Type B pancreatic cell (in vitro differentiated cells): ENCODE measurements at regions not wholly inside any gene's neighbourhood (a gene's known extent, or its start where the extent isn't known, plus 50 kb on each side); places are given as distances from the start of the nearest gene placed in this dataset.

ENCODE experiments used
- DNase-seq: peaks from one replicate; pipeline ENCODE4 v3.0.0; 2021; ENCODE audit warnings: mixed read lengths; ENCODE audit not compliant: unreplicated experiment; ENCODE audit errors: extremely low spot score
- H3K27ac Mint-ChIP-seq: 2 replicates; pipeline ENCODE4 v1.8.0; 2021; ENCODE audit warnings: mild to moderate bottlenecking, mixed read lengths
- H3K27me3 Mint-ChIP-seq: 2 replicates; pipeline ENCODE4 v1.8.0; 2021; ENCODE audit warnings: mixed read lengths
- H3K36me3 Mint-ChIP-seq: 2 replicates; pipeline ENCODE4 v1.8.0; 2021; ENCODE audit warnings: mixed read lengths
- H3K4me1 Mint-ChIP-seq: one replicate; pipeline ENCODE4 v1.8.0; 2021; ENCODE audit warnings: mixed read lengths; ENCODE audit not compliant: unreplicated experiment
- H3K4me3 Mint-ChIP-seq: 2 replicates; pipeline ENCODE4 v1.8.0; 2021; ENCODE audit warnings: mild to moderate bottlenecking, mixed read lengths
- H3K9me3 Mint-ChIP-seq: 2 replicates; pipeline ENCODE4 v1.8.0; 2021; ENCODE audit warnings: mixed read lengths
- CTCF ChIP-seq: fragments of 200-600 bp; sonication (generic); conservative IDR thresholded peaks from 2 replicates; pipeline ENCODE4 v1.5.0; 2021; ENCODE audit warnings: antibody characterized with exemption, mild to moderate bottlenecking

GRCh38 chr21:23881783-23882182, 1725.5 kb downstream of the MRPL39 start:
- no peaks in the 10 kb centered on the region for H3K27me3 Mint-ChIP-seq
- H3K27ac Mint-ChIP-seq: no peak overlapping the region
- no peak overlapping the region for H3K4me3 Mint-ChIP-seq
- no peak for DNase-seq
- H3K36me3 Mint-ChIP-seq: no peaks in the 10 kb centered on the region
- TF ChIP-seq CTCF: no peak
- no peaks in the 10 kb centered on the region for H3K4me1 Mint-ChIP-seq
- no peaks in the 10 kb centered on the region for H3K9me3 Mint-ChIP-seq

GRCh38 chr21:23876925-23877558, 1730.2 kb downstream of the MRPL39 start:
- Mint-ChIP-seq H3K36me3 (no peaks in the 10 kb centered on the region), H3K4me3 (no peak overlapping the region), H3K9me3 (no peaks in the 10 kb centered on the region), H3K4me1 (no peaks in the 10 kb centered on the region), H3K27me3 (no peaks in the 10 kb centered on the region), H3K27ac (no peak overlapping the region)
- no peak for TF ChIP-seq CTCF
- no peak for DNase-seq

- peaks cover 5% of the 10 kb centered on the region for H3K9me3 Mint-ChIP-seq
- H3K4me1 Mint-ChIP-seq: no peaks in the 10 kb centered on the region
- H3K27me3 Mint-ChIP-seq: no peaks in the 10 kb centered on the region
- H3K36me3 Mint-ChIP-seq: no peaks in the 10 kb centered on the region
- no peak overlapping the region for H3K27ac Mint-ChIP-seq
- no peak for DNase-seq
- no peak for TF ChIP-seq CTCF
- no peak overlapping the region for H3K4me3 Mint-ChIP-seq
Observed at GRCh38 chr21:23874271-23874670, 1733.0 kb downstream of the MRPL39 start.

- no peak overlapping the region for H3K27ac Mint-ChIP-seq
- H3K9me3 Mint-ChIP-seq: no peaks in the 10 kb centered on the region
Observed at GRCh38 chr21:23861911-23862504, 1745.3 kb downstream of the MRPL39 start.

GRCh38 chr21:23858878-23859277, 1748.4 kb downstream of the MRPL39 start:
- no peak for DNase-seq
- Mint-ChIP-seq H3K27me3 (no peaks in the 10 kb centered on the region), H3K4me1 (no peaks in the 10 kb centered on the region), H3K4me3 (no peak overlapping the region), H3K9me3 (no peaks in the 10 kb centered on the region), H3K27ac (no peak overlapping the region), H3K36me3 (no peaks in the 10 kb centered on the region)
- TF ChIP-seq CTCF: no peak

More at GRCh38 chr21:23861911-23862504, 1745.3 kb downstream of the MRPL39 start:
- Mint-ChIP-seq H3K27me3 (no peaks in the 10 kb centered on the region), H3K4me1 (no peaks in the 10 kb centered on the region), H3K36me3 (no peaks in the 10 kb centered on the region), H3K4me3 (no peak overlapping the region)
- no peak for DNase-seq
- TF ChIP-seq CTCF: no peak
